ENCODE measurements at regions not wholly inside any gene's neighbourhood (a gene's known extent, or its start where the extent isn't known, plus 50 kb on each side); places are given as distances from the start of the nearest gene placed in this dataset.

DNA sequence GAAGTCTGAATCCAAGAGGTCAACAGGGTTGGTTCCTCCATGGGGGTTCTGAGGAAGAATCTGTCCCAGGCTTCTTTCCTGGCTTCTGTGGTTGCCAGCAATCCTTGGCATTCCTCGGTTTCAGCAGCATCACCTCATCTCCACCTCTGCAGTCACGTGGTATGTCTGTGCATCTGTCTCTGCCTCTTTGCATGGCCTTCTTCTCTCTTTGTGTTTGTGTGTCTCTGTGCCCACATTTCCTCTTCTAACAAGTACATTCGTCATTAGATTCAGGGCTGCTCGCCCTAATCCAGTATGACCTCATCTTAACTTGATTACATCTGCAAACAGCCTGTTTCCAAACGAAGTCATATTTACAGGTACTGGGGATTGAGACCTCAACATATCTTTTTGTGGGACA, 114.0 kb downstream of the BCOR start:
- H3K9ac ChIP-seq (ENCODE audit: extremely low read depth, insufficient read length, low read length) = no peak overlapping the region

More for the DNA sequence above, 114.0 kb downstream of the BCOR start:
- Mint-ChIP-seq H3K36me3 (ENCODE audit: insufficient read depth in 1 of 3, low read depth in 3 of 3) (peaks cover 0 to 4% (median 0%) of the 10 kb centered on the region in 3 experiments; a peak in 2 of 7 replicates), H3K4me1 (peaks cover 13 to 22% of the 10 kb centered on the region in 2 experiments), H3K4me3 (no peak overlapping the region), H3K27me3 (ENCODE audit: low read depth) (peaks cover 8% of the 10 kb centered on the region), H3K27ac (no peak overlapping the region), H3K9me3 (peaks cover 51 to 52% of the 10 kb centered on the region in 2 experiments)
- no peak overlapping the region for H3K56ac ChIP-seq (ENCODE audit: insufficient read length, low read depth, low read length)
- no peak for DNase-seq
- no peaks in the 10 kb centered on the region for H3K23me2 ChIP-seq (ENCODE audit: insufficient read length, low read depth, low read length, poor library complexity, severe bottlenecking)
- H4K91ac ChIP-seq (ENCODE audit: insufficient read length, low read depth, low read length) = no peak overlapping the region
- no peaks in the 10 kb centered on the region for H3K79me2 ChIP-seq (ENCODE audit: insufficient read depth, low read length)
- no peak overlapping the region for H2AFZ ChIP-seq (ENCODE audit: low read length)
- H3K79me1 ChIP-seq (ENCODE audit: insufficient read depth, low read depth, low read length, poor library complexity, severe bottlenecking) = no peaks in the 10 kb centered on the region
- no peak overlapping the region for H3K23ac ChIP-seq (ENCODE audit: insufficient read length, low read depth, low read length)
- H3K27ac ChIP-seq (ENCODE audit: insufficient read length, low read depth, low read length) = no peak overlapping the region
- H2BK5ac ChIP-seq (ENCODE audit: insufficient read length, low read length) = no peak overlapping the region
- no peak overlapping the region for H2AK5ac ChIP-seq (ENCODE audit: insufficient read length, low read length)
- H3K9me3 ChIP-seq (ENCODE audit: control insufficient read depth, low read depth, low read length) = no peaks in the 10 kb centered on the region
- TF ChIP-seq, protein P1, sequence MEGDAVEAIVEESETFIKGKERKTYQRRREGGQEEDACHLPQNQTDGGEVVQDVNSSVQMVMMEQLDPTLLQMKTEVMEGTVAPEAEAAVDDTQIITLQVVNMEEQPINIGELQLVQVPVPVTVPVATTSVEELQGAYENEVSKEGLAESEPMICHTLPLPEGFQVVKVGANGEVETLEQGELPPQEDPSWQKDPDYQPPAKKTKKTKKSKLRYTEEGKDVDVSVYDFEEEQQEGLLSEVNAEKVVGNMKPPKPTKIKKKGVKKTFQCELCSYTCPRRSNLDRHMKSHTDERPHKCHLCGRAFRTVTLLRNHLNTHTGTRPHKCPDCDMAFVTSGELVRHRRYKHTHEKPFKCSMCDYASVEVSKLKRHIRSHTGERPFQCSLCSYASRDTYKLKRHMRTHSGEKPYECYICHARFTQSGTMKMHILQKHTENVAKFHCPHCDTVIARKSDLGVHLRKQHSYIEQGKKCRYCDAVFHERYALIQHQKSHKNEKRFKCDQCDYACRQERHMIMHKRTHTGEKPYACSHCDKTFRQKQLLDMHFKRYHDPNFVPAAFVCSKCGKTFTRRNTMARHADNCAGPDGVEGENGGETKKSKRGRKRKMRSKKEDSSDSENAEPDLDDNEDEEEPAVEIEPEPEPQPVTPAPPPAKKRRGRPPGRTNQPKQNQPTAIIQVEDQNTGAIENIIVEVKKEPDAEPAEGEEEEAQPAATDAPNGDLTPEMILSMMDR (conservative IDR thresholded peaks at IDR 0.05) = no peak
- no peak overlapping the region for H4K5ac ChIP-seq (ENCODE audit: insufficient read length, low read depth, low read length)
- no peak overlapping the region for H3K18ac ChIP-seq (ENCODE audit: insufficient read length, low read depth, low read length)
- H2BK15ac ChIP-seq (ENCODE audit: low read depth, low read length) = no peak overlapping the region
- no peak overlapping the region for H2BK120ac ChIP-seq (ENCODE audit: low read depth, low read length, poor library complexity, severe bottlenecking)
- H3T11ph ChIP-seq (ENCODE audit: low read length) = no peak overlapping the region
- no peaks in the 10 kb centered on the region for H4K20me1 ChIP-seq (ENCODE audit: control insufficient read depth, insufficient read depth, insufficient read length)
- H2BK20ac ChIP-seq (ENCODE audit: low read depth, low read length, poor library complexity, severe bottlenecking) = no peak overlapping the region
- no peak overlapping the region for H3K14ac ChIP-seq (ENCODE audit: insufficient read depth, low read length)
- H2BK12ac ChIP-seq (ENCODE audit: insufficient read length, low read depth, low read length) = no peak overlapping the region
- H3K4me1 ChIP-seq (ENCODE audit: insufficient read depth, low read length) = peaks cover 2% of the 10 kb centered on the region; the same call in 1 of the 2 replicates
- H4K8ac ChIP-seq (replicated peaks; ENCODE audit: insufficient read length, low read depth, low read length) = no peak overlapping the region
- no CpG with 5 or more reads among the region's 5 CpGs for WGBS (ENCODE audit: extremely low coverage, insufficient read length, low lambda C conversion rate)
- no peaks in the 10 kb centered on the region for H3K27me3 ChIP-seq (ENCODE audit: insufficient read depth, low read length)
- no peak overlapping the region for H3K4me2 ChIP-seq (ENCODE audit: insufficient read depth, insufficient read length, low read length)
- no peak overlapping the region for H3K4ac ChIP-seq (ENCODE audit: low read depth, low read length)

All from H9 (cell line).